GM23338 (cell line): ENCODE measurements at regions not wholly inside any gene's neighbourhood (a gene's known extent, or its start where the extent isn't known, plus 50 kb on each side); places are given as distances from the start of the nearest gene placed in this dataset.

Source experiments
- ATAC-seq: fragments of 200-7000 bp; cut with Tn5 transposase; 3 replicates; pipeline ENCODE4 v1.9.1; 2020
- DNase-seq: peaks from one replicate; pipeline ENCODE4 v3.0.0-alpha.2; 2015; ENCODE audit warnings: low spot score
- H2AFZ ChIP-seq: fragments of 200-600 bp; sonication (generic); 2 replicates; pipeline ENCODE4 v1.8.0; 2016; ENCODE audit warnings: antibody characterized with exemption, mild to moderate bottlenecking, moderate library complexity
- H3F3A ChIP-seq: fragments of 200-600 bp; sonication (generic); replicated peaks from 2 replicates; pipeline ENCODE4 v1.8.0; 2017; ENCODE audit warnings: antibody characterized with exemption, mixed run types, low read depth
- H3K27ac ChIP-seq: fragments of 200-600 bp; sonication (generic); 2 replicates; pipeline ENCODE4 v1.6.1; 2016; ENCODE audit warnings: low read depth
- H3K27me3 ChIP-seq: fragments of 200-600 bp; sonication (generic); 2 replicates; pipeline ENCODE4 v1.8.0; 2016; ENCODE audit warnings: mild to moderate bottlenecking, mixed run types, moderate library complexity; ENCODE audit not compliant: insufficient read depth
- H3K36me3 ChIP-seq: fragments of 200-600 bp; sonication (generic); 2 replicates; pipeline ENCODE4 v1.8.0; 2016; ENCODE audit warnings: mild to moderate bottlenecking; ENCODE audit not compliant: insufficient read depth
- H3K4me1 ChIP-seq: fragments of 200-600 bp; sonication (generic); 2 replicates; pipeline ENCODE4 v1.8.0; 2016; ENCODE audit warnings: mild to moderate bottlenecking, moderate library complexity; ENCODE audit not compliant: insufficient read depth
- H3K4me2 ChIP-seq: fragments of 200-600 bp; sonication (generic); 2 replicates; pipeline ENCODE4 v1.7.1; 2017; ENCODE audit warnings: mixed run types
- H3K4me3 ChIP-seq: fragments of 200-600 bp; sonication (generic); 2 replicates; pipeline ENCODE4 v1.6.1; 2016; ENCODE audit warnings: mixed run types
- H3K79me2 ChIP-seq: fragments of 200-600 bp; sonication (generic); replicated peaks from 2 replicates; pipeline ENCODE4 v1.8.0; 2017; ENCODE audit warnings: mild to moderate bottlenecking; ENCODE audit not compliant: insufficient read depth
- H3K9me2 ChIP-seq: fragments of 200-600 bp; sonication (generic); 2 replicates; pipeline ENCODE4 v1.8.0; 2017; ENCODE audit not compliant: insufficient read depth
- H4K20me1 ChIP-seq: fragments of 200-600 bp; sonication (generic); replicated peaks from 2 replicates; pipeline ENCODE4 v1.8.0; 2017; ENCODE audit warnings: mild to moderate bottlenecking; ENCODE audit not compliant: insufficient read depth
- H3K27ac Mint-ChIP-seq: 2 replicates; pipeline ENCODE4 v1.8.0; 2020; ENCODE audit warnings: inconsistent platforms, mild to moderate bottlenecking, moderate library complexity, mixed read lengths
- H3K27me3 Mint-ChIP-seq: 3 replicates; pipeline ENCODE4 v1.8.0; 2022; ENCODE audit warnings: low read depth, mild to moderate bottlenecking, moderate library complexity, mixed read lengths, inconsistent platforms; ENCODE audit not compliant: insufficient read depth, poor library complexity
- H3K36me3 Mint-ChIP-seq: 3 replicates; pipeline ENCODE4 v1.8.0; 2021; ENCODE audit warnings: low read depth, mild to moderate bottlenecking, inconsistent platforms, moderate library complexity, mixed read lengths
- H3K4me1 Mint-ChIP-seq: 3 replicates; pipeline ENCODE4 v1.8.0; 2020; ENCODE audit warnings: mild to moderate bottlenecking, inconsistent platforms, mixed read lengths
- H3K4me3 Mint-ChIP-seq: 3 replicates; pipeline ENCODE4 v1.8.0; 2021; ENCODE audit warnings: moderate library complexity, mild to moderate bottlenecking, inconsistent platforms, mixed read lengths
- H3K9me3 Mint-ChIP-seq: 3 replicates; pipeline ENCODE4 v1.8.0; 2020; ENCODE audit warnings: moderate library complexity, mild to moderate bottlenecking, inconsistent platforms, mixed read lengths
- CREB1 ChIP-seq: fragments of 250-450 bp; sonication (Bioruptor Pico); IDR thresholded peaks from 2 replicates; pipeline ENCODE4 v1.5.0; 2020; ENCODE audit warnings: low read depth, mild to moderate bottlenecking, moderate library complexity
- EZH2 ChIP-seq: fragments of 200-600 bp; sonication (generic); IDR thresholded peaks from one replicate; pipeline ENCODE4 v1.8.0; 2017; ENCODE audit warnings: antibody characterized with exemption, mild to moderate bottlenecking, low read depth; ENCODE audit not compliant: unreplicated experiment
- EZH2phosphoT487 ChIP-seq: fragments of 200-600 bp; sonication (generic); IDR thresholded peaks from one replicate; pipeline ENCODE4 v1.8.1; 2018; ENCODE audit warnings: antibody characterized with exemption; ENCODE audit not compliant: unreplicated experiment
- JUNB ChIP-seq: IDR thresholded peaks from one replicate; pipeline ENCODE4 v1.6.1; 2016; ENCODE audit warnings: antibody characterized with exemption; ENCODE audit not compliant: unreplicated experiment
- NANOG ChIP-seq: IDR thresholded peaks from 2 replicates; pipeline ENCODE4 v1.6.1; 2016; ENCODE audit warnings: antibody characterized with exemption, borderline replicate concordance
- POLR2AphosphoS5 ChIP-seq: IDR thresholded peaks from 2 replicates; pipeline ENCODE4 v1.6.1; 2016; ENCODE audit warnings: antibody characterized with exemption, low read depth
- STAT1 ChIP-seq: IDR thresholded peaks from one replicate; pipeline ENCODE4 v1.6.1; 2016; ENCODE audit warnings: antibody characterized with exemption; ENCODE audit not compliant: unreplicated experiment
- ZNF114 ChIP-seq: fragments of 250-450 bp; sonication (Bioruptor Pico); IDR thresholded peaks from 2 replicates; pipeline ENCODE4 v1.5.0; 2020; ENCODE audit warnings: mild to moderate bottlenecking, moderate library complexity
- ZNF331 ChIP-seq: fragments of 250-450 bp; sonication (Bioruptor Pico); IDR thresholded peaks from 2 replicates; pipeline ENCODE4 v1.5.0; 2020; ENCODE audit warnings: low read depth, mild to moderate bottlenecking, moderate library complexity
- TF ChIP-seq, protein P1 (sequence below): IDR thresholded peaks from one replicate; pipeline ENCODE4 v1.6.1; 2018; ENCODE audit warnings: antibody characterized with exemption; ENCODE audit not compliant: unreplicated experiment
- TF ChIP-seq, protein P2 (sequence below): IDR thresholded peaks from 2 replicates; pipeline ENCODE4 v1.6.1; 2016; ENCODE audit warnings: antibody characterized with exemption
- TF ChIP-seq, protein P3 (sequence below), 2 experiments: fragments of 200-600 bp in 1 of 2; sonication (generic) in 1 of 2; conservative IDR thresholded peaks; 2 replicates each; pipeline versions ENCODE4 v1.5.1 to v1.6.1; 2016 to 2017; ENCODE audit warnings: antibody characterized with exemption in 2 of 2, low read depth in 2 of 2, mild to moderate bottlenecking in 2 of 2, moderate library complexity in 1 of 2
- TF ChIP-seq, protein P4 (sequence below): fragments of 250-450 bp; sonication (Bioruptor Pico); IDR thresholded peaks from 2 replicates; pipeline ENCODE4 v1.5.0; 2020; ENCODE audit warnings: mild to moderate bottlenecking, moderate library complexity

DNA sequence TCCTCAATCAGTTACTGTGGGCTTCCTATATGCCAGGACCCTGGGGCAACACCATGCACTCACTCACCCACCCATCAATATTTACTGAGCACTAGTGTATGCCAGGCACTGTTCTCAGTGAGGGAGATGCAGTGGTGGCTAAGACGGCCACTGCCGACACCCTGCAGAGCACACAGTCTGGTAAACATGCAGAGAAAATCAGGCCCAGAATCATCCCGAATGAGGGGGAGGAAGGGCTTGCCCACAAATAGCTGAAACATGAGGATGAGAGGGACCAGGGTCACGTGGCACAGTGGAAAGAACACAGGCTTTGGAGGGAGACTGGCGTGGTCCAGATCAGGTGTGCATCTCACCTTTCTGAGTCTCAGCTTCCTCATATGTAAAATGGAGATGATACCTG is 89.2 kb upstream of the IGSF21 start:
- no peak overlapping the region for H3K27ac Mint-ChIP-seq
- H3K4me1 ChIP-seq, result no peaks in the 10 kb centered on the region
- H3K36me3 Mint-ChIP-seq, result no peaks in the 10 kb centered on the region
- no peaks in the 10 kb centered on the region for H3K79me2 ChIP-seq
- no peak overlapping the region for H3K4me2 ChIP-seq
- H3K9me2 ChIP-seq, result no peaks in the 10 kb centered on the region
- TF ChIP-seq POLR2AphosphoS5 (no peak), JUNB (no peak), EZH2phosphoT487 (no peak), ZNF114 (no peak), STAT1 (no peak), ZNF331 (CRISPR knock-in tag) (no peak), EZH2 (no peak), NANOG (no peak), CREB1 (CRISPR knock-in tag) (no peak)
- TF ChIP-seq, protein P1, sequence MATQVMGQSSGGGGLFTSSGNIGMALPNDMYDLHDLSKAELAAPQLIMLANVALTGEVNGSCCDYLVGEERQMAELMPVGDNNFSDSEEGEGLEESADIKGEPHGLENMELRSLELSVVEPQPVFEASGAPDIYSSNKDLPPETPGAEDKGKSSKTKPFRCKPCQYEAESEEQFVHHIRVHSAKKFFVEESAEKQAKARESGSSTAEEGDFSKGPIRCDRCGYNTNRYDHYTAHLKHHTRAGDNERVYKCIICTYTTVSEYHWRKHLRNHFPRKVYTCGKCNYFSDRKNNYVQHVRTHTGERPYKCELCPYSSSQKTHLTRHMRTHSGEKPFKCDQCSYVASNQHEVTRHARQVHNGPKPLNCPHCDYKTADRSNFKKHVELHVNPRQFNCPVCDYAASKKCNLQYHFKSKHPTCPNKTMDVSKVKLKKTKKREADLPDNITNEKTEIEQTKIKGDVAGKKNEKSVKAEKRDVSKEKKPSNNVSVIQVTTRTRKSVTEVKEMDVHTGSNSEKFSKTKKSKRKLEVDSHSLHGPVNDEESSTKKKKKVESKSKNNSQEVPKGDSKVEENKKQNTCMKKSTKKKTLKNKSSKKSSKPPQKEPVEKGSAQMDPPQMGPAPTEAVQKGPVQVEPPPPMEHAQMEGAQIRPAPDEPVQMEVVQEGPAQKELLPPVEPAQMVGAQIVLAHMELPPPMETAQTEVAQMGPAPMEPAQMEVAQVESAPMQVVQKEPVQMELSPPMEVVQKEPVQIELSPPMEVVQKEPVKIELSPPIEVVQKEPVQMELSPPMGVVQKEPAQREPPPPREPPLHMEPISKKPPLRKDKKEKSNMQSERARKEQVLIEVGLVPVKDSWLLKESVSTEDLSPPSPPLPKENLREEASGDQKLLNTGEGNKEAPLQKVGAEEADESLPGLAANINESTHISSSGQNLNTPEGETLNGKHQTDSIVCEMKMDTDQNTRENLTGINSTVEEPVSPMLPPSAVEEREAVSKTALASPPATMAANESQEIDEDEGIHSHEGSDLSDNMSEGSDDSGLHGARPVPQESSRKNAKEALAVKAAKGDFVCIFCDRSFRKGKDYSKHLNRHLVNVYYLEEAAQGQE, result no peak
- TF ChIP-seq, protein P2, sequence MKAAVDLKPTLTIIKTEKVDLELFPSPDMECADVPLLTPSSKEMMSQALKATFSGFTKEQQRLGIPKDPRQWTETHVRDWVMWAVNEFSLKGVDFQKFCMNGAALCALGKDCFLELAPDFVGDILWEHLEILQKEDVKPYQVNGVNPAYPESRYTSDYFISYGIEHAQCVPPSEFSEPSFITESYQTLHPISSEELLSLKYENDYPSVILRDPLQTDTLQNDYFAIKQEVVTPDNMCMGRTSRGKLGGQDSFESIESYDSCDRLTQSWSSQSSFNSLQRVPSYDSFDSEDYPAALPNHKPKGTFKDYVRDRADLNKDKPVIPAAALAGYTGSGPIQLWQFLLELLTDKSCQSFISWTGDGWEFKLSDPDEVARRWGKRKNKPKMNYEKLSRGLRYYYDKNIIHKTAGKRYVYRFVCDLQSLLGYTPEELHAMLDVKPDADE, result no peak
- TF ChIP-seq, protein P3, sequence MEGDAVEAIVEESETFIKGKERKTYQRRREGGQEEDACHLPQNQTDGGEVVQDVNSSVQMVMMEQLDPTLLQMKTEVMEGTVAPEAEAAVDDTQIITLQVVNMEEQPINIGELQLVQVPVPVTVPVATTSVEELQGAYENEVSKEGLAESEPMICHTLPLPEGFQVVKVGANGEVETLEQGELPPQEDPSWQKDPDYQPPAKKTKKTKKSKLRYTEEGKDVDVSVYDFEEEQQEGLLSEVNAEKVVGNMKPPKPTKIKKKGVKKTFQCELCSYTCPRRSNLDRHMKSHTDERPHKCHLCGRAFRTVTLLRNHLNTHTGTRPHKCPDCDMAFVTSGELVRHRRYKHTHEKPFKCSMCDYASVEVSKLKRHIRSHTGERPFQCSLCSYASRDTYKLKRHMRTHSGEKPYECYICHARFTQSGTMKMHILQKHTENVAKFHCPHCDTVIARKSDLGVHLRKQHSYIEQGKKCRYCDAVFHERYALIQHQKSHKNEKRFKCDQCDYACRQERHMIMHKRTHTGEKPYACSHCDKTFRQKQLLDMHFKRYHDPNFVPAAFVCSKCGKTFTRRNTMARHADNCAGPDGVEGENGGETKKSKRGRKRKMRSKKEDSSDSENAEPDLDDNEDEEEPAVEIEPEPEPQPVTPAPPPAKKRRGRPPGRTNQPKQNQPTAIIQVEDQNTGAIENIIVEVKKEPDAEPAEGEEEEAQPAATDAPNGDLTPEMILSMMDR (conservative IDR thresholded peaks at IDR 0.05; ENCODE audit: low read depth in 2 of 2), result no peak
- TF ChIP-seq, protein P4, sequence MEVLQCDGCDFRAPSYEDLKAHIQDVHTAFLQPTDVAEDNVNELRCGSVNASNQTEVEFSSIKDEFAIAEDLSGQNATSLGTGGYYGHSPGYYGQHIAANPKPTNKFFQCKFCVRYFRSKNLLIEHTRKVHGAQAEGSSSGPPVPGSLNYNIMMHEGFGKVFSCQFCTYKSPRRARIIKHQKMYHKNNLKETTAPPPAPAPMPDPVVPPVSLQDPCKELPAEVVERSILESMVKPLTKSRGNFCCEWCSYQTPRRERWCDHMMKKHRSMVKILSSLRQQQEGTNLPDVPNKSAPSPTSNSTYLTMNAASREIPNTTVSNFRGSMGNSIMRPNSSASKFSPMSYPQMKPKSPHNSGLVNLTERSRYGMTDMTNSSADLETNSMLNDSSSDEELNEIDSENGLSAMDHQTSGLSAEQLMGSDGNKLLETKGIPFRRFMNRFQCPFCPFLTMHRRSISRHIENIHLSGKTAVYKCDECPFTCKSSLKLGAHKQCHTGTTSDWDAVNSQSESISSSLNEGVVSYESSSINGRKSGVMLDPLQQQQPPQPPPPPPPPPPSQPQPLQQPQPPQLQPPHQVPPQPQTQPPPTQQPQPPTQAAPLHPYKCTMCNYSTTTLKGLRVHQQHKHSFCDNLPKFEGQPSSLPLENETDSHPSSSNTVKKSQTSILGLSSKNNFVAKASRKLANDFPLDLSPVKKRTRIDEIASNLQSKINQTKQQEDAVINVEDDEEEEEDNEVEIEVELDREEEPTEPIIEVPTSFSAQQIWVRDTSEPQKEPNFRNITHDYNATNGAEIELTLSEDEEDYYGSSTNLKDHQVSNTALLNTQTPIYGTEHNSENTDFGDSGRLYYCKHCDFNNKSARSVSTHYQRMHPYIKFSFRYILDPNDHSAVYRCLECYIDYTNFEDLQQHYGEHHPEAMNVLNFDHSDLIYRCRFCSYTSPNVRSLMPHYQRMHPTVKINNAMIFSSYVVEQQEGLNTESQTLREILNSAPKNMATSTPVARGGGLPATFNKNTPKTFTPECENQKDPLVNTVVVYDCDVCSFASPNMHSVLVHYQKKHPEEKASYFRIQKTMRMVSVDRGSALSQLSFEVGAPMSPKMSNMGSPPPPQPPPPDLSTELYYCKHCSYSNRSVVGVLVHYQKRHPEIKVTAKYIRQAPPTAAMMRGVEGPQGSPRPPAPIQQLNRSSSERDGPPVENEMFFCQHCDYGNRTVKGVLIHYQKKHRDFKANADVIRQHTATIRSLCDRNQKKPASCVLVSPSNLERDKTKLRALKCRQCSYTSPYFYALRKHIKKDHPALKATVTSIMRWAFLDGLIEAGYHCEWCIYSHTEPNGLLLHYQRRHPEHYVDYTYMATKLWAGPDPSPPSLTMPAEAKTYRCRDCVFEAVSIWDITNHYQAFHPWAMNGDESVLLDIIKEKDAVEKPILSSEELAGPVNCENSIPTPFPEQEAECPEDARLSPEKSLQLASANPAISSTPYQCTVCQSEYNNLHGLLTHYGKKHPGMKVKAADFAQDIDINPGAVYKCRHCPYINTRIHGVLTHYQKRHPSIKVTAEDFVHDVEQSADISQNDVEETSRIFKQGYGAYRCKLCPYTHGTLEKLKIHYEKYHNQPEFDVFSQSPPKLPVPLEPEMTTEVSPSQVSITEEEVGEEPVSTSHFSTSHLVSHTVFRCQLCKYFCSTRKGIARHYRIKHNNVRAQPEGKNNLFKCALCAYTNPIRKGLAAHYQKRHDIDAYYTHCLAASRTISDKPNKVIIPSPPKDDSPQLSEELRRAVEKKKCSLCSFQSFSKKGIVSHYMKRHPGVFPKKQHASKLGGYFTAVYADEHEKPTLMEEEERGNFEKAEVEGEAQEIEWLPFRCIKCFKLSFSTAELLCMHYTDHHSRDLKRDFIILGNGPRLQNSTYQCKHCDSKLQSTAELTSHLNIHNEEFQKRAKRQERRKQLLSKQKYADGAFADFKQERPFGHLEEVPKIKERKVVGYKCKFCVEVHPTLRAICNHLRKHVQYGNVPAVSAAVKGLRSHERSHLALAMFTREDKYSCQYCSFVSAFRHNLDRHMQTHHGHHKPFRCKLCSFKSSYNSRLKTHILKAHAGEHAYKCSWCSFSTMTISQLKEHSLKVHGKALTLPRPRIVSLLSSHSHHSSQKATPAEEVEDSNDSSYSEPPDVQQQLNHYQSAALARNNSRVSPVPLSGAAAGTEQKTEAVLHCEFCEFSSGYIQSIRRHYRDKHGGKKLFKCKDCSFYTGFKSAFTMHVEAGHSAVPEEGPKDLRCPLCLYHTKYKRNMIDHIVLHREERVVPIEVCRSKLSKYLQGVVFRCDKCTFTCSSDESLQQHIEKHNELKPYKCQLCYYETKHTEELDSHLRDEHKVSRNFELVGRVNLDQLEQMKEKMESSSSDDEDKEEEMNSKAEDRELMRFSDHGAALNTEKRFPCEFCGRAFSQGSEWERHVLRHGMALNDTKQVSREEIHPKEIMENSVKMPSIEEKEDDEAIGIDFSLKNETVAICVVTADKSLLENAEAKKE (CRISPR knock-in tag), result no peak
- peaks cover 4% of the 10 kb centered on the region; the same call in 1 of the 3 replicates for H3K4me1 Mint-ChIP-seq
- H3K27me3 Mint-ChIP-seq, result peaks cover 21% of the 10 kb centered on the region
- H4K20me1 ChIP-seq, result no peaks in the 10 kb centered on the region
- H3K4me3 Mint-ChIP-seq, result no peak overlapping the region
- H3K36me3 ChIP-seq, result no peaks in the 10 kb centered on the region
- no peaks in the 10 kb centered on the region for H3F3A ChIP-seq
- H3K27me3 ChIP-seq, result no peaks in the 10 kb centered on the region
- DNase-seq (no peak), ATAC-seq (no peak)
- no peak overlapping the region for H3K4me3 ChIP-seq
- H3K9me3 Mint-ChIP-seq, result peaks cover 2% of the 10 kb centered on the region; the same call in 1 of the 3 replicates
- H2AFZ ChIP-seq, result no peak overlapping the region; the same call in 1 of the 2 replicates
- H3K27ac ChIP-seq, result no peak overlapping the region
